GM18907 (cell line): ENCODE measurements at regions not wholly inside any gene's neighbourhood (a gene's known extent, or its start where the extent isn't known, plus 50 kb on each side); places are given as distances from the start of the nearest gene placed in this dataset.

Experiments
- ATAC-seq: cut with Tn5 transposase; IDR thresholded peaks from one replicate; pipeline ENCODE4 v1.9.1; 2021; ENCODE audit warnings: mild to moderate bottlenecking, moderate library complexity; ENCODE audit not compliant: unreplicated experiment

DNA sequence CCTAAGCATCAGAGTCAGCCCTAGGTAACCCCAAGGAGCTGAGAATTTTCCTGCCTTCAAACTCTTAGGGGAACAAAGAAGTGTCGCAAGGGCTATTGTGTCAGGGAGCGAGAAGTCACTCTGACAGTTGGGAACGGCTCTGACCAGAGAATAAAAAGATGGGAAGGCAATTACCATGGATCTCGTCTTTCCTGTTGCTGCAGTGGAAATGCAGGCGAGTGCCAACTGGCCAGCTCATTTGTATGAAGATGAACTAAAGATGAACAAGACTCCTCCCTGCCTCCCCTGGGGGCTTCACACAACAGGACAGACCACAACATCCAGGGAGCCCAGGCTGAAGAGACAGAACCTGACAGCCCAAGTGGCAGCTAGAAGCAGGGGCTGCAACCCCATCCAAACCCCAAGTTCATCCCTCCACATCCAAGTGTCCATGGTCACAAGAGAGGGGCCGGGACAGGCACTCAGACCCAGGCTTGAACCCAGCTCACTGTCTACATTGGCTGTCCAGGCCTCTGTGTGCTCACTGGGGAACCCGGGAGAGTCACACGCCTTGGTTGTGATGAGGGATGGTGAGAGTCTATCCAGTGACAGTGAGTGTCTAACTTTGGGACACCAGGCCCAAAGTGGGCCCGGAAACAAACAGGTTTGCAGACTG is 322.4 kb downstream of the BCL11B start:
- ATAC-seq: no peak

GRCh38 chr14:98950353-98950895 is 321.6 kb downstream of the BCL11B start:
- ATAC-seq: no peak

DNA sequence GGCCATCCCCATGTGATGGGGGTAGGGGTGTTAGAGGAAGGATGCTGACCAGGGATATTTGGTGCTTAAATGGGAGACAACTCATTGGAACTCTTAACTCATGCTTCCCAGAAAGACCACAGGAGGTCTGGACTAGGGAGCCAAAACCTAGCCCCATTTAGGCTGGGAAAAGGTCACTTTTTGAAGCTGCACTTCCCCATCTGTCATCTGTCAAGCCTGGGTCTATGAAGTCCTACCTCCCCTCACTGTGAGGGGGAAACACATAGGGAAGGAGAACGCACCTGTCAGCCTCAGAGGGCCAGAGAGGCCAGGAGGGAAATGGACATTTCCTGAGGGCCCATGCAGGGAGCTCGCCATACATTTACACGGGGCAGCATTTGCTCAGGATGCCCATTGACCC is 321.0 kb downstream of the BCL11B start:
- no peak for ATAC-seq

DNA sequence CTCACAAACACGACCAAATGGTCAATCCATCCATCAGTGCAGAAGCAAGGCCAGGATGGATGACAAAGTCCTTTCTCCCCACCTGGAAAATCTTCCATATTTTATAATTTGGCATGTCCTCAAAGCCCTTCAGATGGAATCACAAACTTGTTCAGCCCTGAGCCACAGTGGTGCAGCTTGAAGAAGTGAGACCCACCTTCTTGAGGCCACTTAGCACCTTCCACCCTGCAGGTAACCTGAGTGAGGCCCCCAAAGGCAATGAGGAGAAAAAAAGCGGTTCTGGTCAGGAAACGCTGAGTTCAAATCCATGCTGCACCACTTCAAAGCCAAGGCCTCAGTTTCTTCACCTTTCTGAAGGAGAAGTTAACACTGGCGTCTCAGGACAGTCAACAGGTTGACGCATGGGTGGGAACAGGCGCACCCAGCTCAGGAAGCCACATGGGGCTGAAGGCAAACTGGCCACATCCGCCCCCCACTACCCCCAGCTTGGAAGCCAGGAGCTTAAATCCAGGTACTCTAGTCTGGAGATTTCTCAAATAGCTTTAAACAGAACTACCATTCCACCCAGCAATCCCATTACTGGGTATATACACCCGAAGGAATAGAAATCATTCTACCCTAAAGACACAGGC is 320.4 kb downstream of the BCL11B start:
- no peak for ATAC-seq

DNA sequence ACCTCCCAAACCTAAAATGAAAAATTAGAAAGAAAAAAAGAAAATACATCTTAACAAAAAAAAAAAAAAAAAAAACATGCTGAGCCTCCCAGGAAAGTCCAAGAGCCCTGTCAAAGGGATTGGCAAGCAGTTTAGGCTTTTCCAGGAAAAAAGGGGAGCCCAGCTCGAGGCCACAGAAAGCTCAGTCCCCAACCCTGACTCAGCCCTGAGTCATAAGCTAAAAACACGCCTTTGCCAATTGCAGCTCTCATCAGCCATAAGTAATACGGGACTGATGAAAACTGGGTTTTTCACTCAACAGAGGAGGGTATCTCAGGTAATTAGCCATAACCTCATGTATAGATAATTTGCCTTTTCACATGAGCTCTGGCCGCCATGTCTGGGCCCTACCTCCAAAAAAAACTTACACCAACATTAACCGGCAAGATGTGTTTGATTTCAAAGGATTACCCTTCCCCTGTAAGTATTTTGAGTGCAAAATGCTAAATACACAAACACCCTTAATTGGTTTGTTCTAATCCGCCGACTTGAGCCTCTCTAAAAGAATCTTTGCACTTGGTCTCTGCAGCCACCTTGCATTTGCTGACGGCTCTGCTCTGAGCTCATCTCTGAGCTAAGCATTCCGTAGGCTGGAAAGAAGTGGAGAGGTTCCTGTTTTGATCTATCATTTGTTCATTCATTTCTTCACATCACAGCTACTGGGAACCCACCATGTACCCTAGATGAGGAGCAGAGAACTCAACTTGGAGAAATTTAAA is 319.2 kb downstream of the BCL11B start:
- no peak for ATAC-seq

- ATAC-seq: no peak
These were observed 318.2 kb downstream of the BCL11B start for GRCh38 chr14:98953551-98954348.

- no peak for ATAC-seq
These were observed 317.5 kb downstream of the BCL11B start for GRCh38 chr14:98954349-98955000.

- no peak for ATAC-seq
These were observed 316.8 kb downstream of the BCL11B start for GRCh38 chr14:98955036-98955740.

- ATAC-seq: no peak
These were observed 316.3 kb downstream of the BCL11B start for GRCh38 chr14:98955741-98956070.

DNA sequence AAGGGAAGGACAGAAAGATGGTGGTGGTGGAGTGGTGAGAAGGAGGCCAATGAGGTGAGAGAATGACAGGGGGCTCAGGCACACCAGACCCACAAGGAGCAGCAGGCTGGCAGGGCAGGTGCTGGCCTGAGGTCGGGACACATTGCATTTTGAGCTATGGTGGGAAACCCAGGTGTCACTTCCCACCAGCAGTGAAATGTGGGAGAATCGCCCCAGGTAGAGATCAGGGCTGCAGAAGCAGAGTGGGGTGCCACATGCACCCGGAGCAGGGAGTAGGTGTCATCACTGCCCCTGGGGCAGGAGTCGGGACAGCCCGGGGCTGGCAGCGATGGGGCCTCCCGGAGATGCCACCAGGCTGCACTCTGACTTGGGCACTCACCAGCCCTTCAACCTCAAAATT is 315.8 kb downstream of the BCL11B start:
- no peak for ATAC-seq

DNA sequence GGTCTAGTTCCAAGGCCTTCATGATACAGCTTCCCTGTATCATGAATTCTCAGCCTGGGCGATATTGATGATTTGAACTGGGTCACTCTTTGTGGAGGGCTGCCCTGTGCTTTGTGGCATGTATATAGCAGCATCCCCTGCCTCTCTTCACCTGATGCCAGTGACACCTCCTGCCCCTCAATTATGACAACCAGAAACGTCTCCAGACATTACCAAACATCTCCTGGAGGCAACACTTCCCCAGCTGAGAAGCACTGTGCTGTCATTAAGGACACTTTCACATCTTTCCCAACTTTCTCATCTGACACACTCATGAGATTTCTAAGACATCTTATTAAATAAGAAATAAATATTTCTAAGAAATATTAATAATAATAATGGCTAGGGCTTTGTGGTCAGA is 315.3 kb downstream of the BCL11B start:
- no peak for ATAC-seq

DNA sequence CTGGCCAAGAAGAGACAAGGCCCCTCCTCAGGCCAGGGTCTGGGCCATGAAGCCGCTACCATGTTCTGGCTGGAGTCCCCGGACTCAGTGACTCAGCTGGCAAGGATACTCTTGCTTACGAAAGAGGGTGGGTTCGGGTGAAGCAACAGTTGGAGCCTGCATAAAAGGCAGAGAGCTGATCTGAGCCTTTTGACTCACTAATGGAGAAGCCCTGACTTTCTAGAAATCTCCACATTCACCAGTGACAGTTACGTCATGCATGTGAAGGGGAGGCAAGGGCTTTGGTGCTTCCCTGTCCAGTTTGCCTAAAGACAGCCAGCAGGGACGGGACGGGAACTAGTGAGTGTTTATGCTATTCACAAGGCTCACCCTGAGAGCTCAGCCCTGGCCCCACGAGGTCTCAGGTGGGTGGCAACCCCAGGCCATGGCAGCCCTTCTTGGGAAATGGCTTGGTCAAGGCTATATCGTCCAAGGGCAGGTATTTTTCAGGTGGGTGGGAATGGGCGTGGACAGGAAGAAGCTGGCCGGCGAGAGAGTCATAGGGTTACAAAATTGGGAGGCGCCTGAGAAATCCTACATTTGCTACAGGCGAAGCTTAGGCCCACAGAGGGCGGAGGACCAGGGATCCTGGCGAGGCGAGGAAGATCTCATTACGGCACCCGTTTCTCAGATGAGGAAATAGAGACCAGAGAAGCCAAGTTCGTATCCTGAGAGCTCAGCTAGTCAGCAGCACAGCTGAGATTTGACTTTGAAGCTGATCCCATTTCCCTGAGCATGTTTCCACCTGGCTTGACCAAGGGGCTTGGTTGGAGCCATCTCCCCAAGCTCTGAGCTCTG is 314.6 kb downstream of the BCL11B start:
- ATAC-seq: no peak

GRCh38 chr14:98958048-98958631 is 313.9 kb downstream of the BCL11B start:
- ATAC-seq: no peak

- ATAC-seq: no peak
These were observed 313.4 kb downstream of the BCL11B start for GRCh38 chr14:98958632-98959031.

- no peak for ATAC-seq
These were observed 312.6 kb downstream of the BCL11B start for GRCh38 chr14:98959410-98959809.

- no peak for ATAC-seq
These were observed 311.9 kb downstream of the BCL11B start for GRCh38 chr14:98959958-98960616.

GRCh38 chr14:98960617-98961013 is 311.4 kb downstream of the BCL11B start:
- ATAC-seq: no peak

GRCh38 chr14:98961191-98961590 is 310.8 kb downstream of the BCL11B start:
- ATAC-seq: no peak
